ENCODE measurements at regions not wholly inside any gene's neighbourhood (a gene's known extent, or its start where the extent isn't known, plus 50 kb on each side); places are given as distances from the start of the nearest gene placed in this dataset.
"Not testable (repeated sequence)": the region's sequence is repeated elsewhere in the genome, so short reads cannot be mapped to it uniquely, and the experiment has no call there.

GRCh38 chr4:174175836-174176235, 107.6 kb downstream of the FBXO8 start:
- TF ChIP-seq CTCF (IDR thresholded peaks at IDR 0.05 in 4 of 5, conservative IDR thresholded peaks at IDR 0.05 in 1 of 5); POLR2A (IDR thresholded peaks at IDR 0.05): not testable (repeated sequence)
